Neuronal stem cell (in vitro differentiated cells): ENCODE measurements at regions not wholly inside any gene's neighbourhood (a gene's known extent, or its start where the extent isn't known, plus 50 kb on each side); places are given as distances from the start of the nearest gene placed in this dataset.

Experiments used
- DNase-seq: peaks from one replicate; pipeline ENCODE4 v3.0.0-alpha.2; 2013; ENCODE audit warnings: low spot score
- H2AFZ ChIP-seq: one replicate; pipeline ENCODE4 v1.6.1; 2013; ENCODE audit warnings: mild to moderate bottlenecking, low read length, inconsistent platforms
- H2AK5ac ChIP-seq: 2 replicates; pipeline ENCODE4 v1.6.1; 2013; ENCODE audit warnings: low read depth, mild to moderate bottlenecking, inconsistent platforms, low read length, moderate library complexity, mixed read lengths
- H2BK120ac ChIP-seq: 2 replicates; pipeline ENCODE4 v1.6.1; 2013; ENCODE audit warnings: low read depth, mild to moderate bottlenecking, inconsistent platforms, low read length, moderate library complexity, mixed read lengths
- H2BK12ac ChIP-seq: one replicate; pipeline ENCODE4 v1.6.1; 2013; ENCODE audit warnings: low read length, inconsistent platforms
- H2BK15ac ChIP-seq: 2 replicates; pipeline ENCODE4 v1.6.1; 2013; ENCODE audit warnings: mild to moderate bottlenecking, low read length, inconsistent platforms, mixed read lengths
- H2BK5ac ChIP-seq: one replicate; pipeline ENCODE4 v1.6.1; 2013; ENCODE audit warnings: inconsistent platforms, mild to moderate bottlenecking, low read length, moderate library complexity
- H3K14ac ChIP-seq: one replicate; pipeline ENCODE4 v1.6.1; 2013; ENCODE audit warnings: low read length, inconsistent platforms
- H3K18ac ChIP-seq: 2 replicates; pipeline ENCODE4 v1.6.1; 2013; ENCODE audit warnings: low read length, inconsistent platforms
- H3K23ac ChIP-seq: 2 replicates; pipeline ENCODE4 v1.6.1; 2013; ENCODE audit warnings: low read depth, mild to moderate bottlenecking, mixed read lengths, low read length, inconsistent platforms; ENCODE audit not compliant: poor library complexity
- H3K27ac ChIP-seq: replicated peaks from 3 replicates; pipeline ENCODE4 v1.5.1; 2013; ENCODE audit warnings: low read length, inconsistent platforms
- H3K27me3 ChIP-seq, 3 experiments: 2 replicates each; pipeline ENCODE4 v1.6.1; 2013; ENCODE audit warnings: low read length in 3 of 3, mild to moderate bottlenecking in 2 of 3, inconsistent platforms in 1 of 3, low read depth in 1 of 3, mixed read lengths in 1 of 3, moderate library complexity in 1 of 3; ENCODE audit not compliant: control insufficient read depth in 3 of 3, insufficient read depth in 3 of 3
- H3K36me3 ChIP-seq, 2 donors: replicated peaks in 1 of 2; 2 replicates each; pipeline ENCODE4 v1.6.1; 2013; ENCODE audit warnings: low read length in 2 of 2; ENCODE audit not compliant: control insufficient read depth in 2 of 2, insufficient read depth in 2 of 2
- H3K4ac ChIP-seq: 2 replicates; pipeline ENCODE4 v1.6.1; 2013; ENCODE audit warnings: inconsistent platforms, mild to moderate bottlenecking, low read length, moderate library complexity
- H3K4me1 ChIP-seq, 2 donors: 1 replicate in 1 of 2; 2 replicates in 1 of 2; pipeline ENCODE4 v1.6.1; 2013; ENCODE audit warnings: low read length in 2 of 2, low read depth in 1 of 2; ENCODE audit not compliant: control insufficient read depth in 2 of 2, insufficient read depth in 1 of 2
- H3K4me2 ChIP-seq: one replicate; pipeline ENCODE4 v1.6.1; 2013; ENCODE audit warnings: mild to moderate bottlenecking, low read length, inconsistent platforms; ENCODE audit not compliant: insufficient read depth, poor library complexity, severe bottlenecking
- H3K4me3 ChIP-seq, 2 donors: 2 replicates each; pipeline ENCODE4 v1.5.1; 2013; ENCODE audit warnings: low read length in 2 of 2, mild to moderate bottlenecking in 2 of 2, inconsistent platforms in 1 of 2, moderate library complexity in 1 of 2
- H3K79me1 ChIP-seq: one replicate; pipeline ENCODE4 v1.6.1; 2013; ENCODE audit warnings: low read depth, mild to moderate bottlenecking, inconsistent platforms, low read length, moderate library complexity
- H3K9ac ChIP-seq: one replicate; pipeline ENCODE4 v1.6.1; 2013; ENCODE audit warnings: mild to moderate bottlenecking, low read depth, low read length, inconsistent platforms; ENCODE audit not compliant: poor library complexity
- H3K9me3 ChIP-seq, 2 donors: replicated peaks in 1 of 2; 2 replicates each; pipeline versions ENCODE3 to v1.6.1; 2013; ENCODE audit warnings: low read length in 2 of 2, mild to moderate bottlenecking in 2 of 2, inconsistent platforms in 1 of 2, low read depth in 1 of 2, mixed read lengths in 1 of 2, moderate library complexity in 1 of 2; ENCODE audit not compliant: control insufficient read depth in 2 of 2, insufficient read depth in 1 of 2
- H4K8ac ChIP-seq: one replicate; pipeline ENCODE4 v1.6.1; 2013; ENCODE audit warnings: low read depth, mild to moderate bottlenecking, inconsistent platforms, low read length, moderate library complexity
- H4K91ac ChIP-seq: one replicate; pipeline ENCODE4 v1.6.1; 2013; ENCODE audit warnings: low read length, low read depth, mild to moderate bottlenecking, inconsistent platforms; ENCODE audit not compliant: poor library complexity
- WGBS, 2 donors: extraction: QIAGEN DNeasy Blood & Tissue Kit; methylation state at CpG; one replicate each; pipeline ENCODE4 v1.1.7; 2013; ENCODE audit warnings: missing lambda C conversion rate in 2 of 2, mixed read lengths in 1 of 2; ENCODE audit not compliant: insufficient read length in 2 of 2, insufficient replicate concordance in 1 of 2; ENCODE audit errors: extremely low coverage in 2 of 2; 5-methylcytosine and 5-hydroxymethylcytosine counted together

DNA sequence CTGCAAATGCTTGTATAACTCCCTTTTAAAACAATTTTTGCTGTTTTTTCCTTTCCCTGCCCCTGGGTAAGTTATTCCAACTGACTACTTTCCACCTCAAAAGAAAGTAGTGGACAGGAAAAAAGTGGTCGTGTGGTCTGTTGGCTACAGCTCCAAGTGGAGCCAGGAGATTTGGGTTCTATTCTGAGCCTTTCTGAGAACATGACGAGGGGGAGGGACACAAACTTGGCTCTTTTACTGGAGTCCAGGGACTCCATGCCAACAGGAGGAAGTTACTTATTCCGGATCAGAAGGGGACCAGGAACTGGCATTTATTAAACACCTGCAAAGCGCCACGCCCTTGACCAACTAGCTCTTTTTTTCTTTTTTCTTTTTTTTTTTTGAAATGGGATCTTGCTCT lies 79.0 kb upstream of the CAPZB start:
- no CpG with 5 or more reads among the region's 5 CpGs for WGBS, 2 donors
- no peak for DNase-seq
- Histone ChIP-seq H3K23ac (no peak overlapping the region), H2BK5ac (no peak overlapping the region), H3K79me1 (no peaks in the 10 kb centered on the region), H2BK120ac (no peak overlapping the region), H2BK15ac (no peak overlapping the region), H3K4me2 (no peak overlapping the region), H3K9me3 (no peaks in the 10 kb centered on the region), H3K4me1 (no peaks in the 10 kb centered on the region), H3K4ac (no peak overlapping the region), H3K27ac (no peak overlapping the region), H4K8ac (no peak overlapping the region), H4K91ac (no peak overlapping the region), H3K18ac (no peak overlapping the region), H3K14ac (no peak overlapping the region), H2BK12ac (no peak overlapping the region), H2AK5ac (no peak overlapping the region), H3K9ac (no peak overlapping the region), H3K27me3 (peaks cover 0 to 8% (median 0%) of the 10 kb centered on the region in 3 experiments), H3K4me3 (no peak overlapping the region), H2AFZ (no peak overlapping the region), H3K36me3 (no peaks in the 10 kb centered on the region)

DNA sequence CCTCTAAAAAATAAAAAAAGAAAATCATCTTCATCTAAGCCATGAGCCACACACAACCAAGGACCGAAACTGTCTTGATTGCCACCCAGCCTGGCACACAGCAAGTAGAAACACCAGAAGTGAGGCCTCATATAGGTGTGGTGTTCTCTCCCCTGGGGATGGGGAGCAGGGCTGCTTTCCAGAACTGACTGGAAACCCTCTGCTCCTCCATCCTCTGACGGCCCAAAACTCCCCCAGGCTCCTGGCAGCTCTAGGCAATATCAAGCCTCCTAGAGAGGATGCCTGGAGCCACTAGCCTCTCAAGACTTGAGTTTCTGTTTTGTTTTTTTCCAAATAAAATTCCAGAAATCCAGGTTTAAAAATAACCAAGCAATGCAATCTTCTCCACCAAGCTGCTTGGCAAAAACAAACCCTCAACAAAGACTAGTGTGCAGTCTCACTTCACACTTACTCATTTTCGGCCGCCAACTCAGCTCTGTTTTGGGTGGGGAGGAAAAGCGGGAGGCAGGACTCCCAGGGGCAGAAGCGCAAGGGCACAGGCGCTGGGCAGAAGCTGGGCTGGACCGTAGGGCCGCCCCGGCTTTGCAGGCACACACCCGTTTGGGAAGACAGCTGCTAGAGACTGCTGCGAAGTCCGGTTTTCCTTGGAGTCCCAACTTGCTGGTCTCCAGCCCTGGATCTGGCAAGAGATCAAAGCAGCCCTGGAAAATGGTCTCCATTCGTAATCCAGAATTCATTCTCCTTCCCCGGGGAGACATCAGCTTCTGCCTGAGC lies 78.2 kb upstream of the CAPZB start:
- Histone ChIP-seq H3K4me3 (no peak overlapping the region), H3K27me3 (peaks cover 0 to 8% (median 0%) of the 10 kb centered on the region in 3 experiments), H3K18ac (peak overlapping the region; percentile 55), H3K36me3 (no peaks in the 10 kb centered on the region), H4K8ac (no peak overlapping the region), H2AFZ (peak overlapping the region; percentile 24), H3K4me1 (no peaks in the 10 kb centered on the region), H3K9me3 (no peaks in the 10 kb centered on the region), H2BK120ac (no peak overlapping the region), H2BK15ac (no peak overlapping the region), H3K4me2 (no peak overlapping the region), H3K14ac (no peak overlapping the region), H2AK5ac (no peak overlapping the region), H2BK12ac (no peak overlapping the region), H3K23ac (no peak overlapping the region), H3K27ac (no peak overlapping the region), H2BK5ac (no peak overlapping the region), H4K91ac (no peak overlapping the region), H3K79me1 (no peaks in the 10 kb centered on the region), H3K9ac (no peak overlapping the region), H3K4ac (no peak overlapping the region)
- no peak for DNase-seq
- WGBS, 2 donors: no CpG with 5 or more reads among the region's 15 CpGs

DNA sequence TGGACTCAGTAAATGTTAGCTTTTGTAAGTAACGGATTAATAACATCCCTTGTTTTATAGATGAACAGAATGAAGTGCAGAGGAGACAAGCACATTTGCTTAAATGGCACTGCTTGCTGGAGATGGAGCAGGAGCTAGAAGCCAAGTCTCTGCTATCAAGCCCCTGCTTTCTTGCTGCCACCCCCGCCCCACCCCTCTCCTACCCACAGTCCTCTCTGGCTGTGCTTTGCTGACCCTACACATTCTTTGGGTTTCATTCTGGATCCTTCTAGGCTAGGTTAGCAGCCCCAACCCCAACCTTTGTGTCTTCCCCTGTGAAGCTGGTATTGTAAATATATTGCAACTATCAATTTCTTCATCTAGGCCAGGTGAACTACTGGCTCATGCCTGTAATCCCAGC lies 77.5 kb upstream of the CAPZB start:
- Histone ChIP-seq H3K79me1 (no peaks in the 10 kb centered on the region), H2BK120ac (no peak overlapping the region), H2AK5ac (no peak overlapping the region), H3K4me1 (no peaks in the 10 kb centered on the region), H3K4me3 (no peak overlapping the region), H3K36me3 (no peaks in the 10 kb centered on the region), H2AFZ (no peak overlapping the region), H2BK15ac (no peak overlapping the region), H4K91ac (no peak overlapping the region), H3K4me2 (no peak overlapping the region), H3K9me3 (no peaks in the 10 kb centered on the region), H3K23ac (no peak overlapping the region), H2BK12ac (no peak overlapping the region), H2BK5ac (no peak overlapping the region), H4K8ac (no peak overlapping the region), H3K18ac (no peak overlapping the region), H3K27me3 (peaks cover 0 to 14% (median 0%) of the 10 kb centered on the region in 3 experiments), H3K27ac (no peak overlapping the region), H3K4ac (no peak overlapping the region), H3K9ac (no peak overlapping the region), H3K14ac (no peak overlapping the region)
- WGBS, 2 donors: no CpG with 5 or more reads among the region's 2 CpGs
- no peak for DNase-seq

DNA sequence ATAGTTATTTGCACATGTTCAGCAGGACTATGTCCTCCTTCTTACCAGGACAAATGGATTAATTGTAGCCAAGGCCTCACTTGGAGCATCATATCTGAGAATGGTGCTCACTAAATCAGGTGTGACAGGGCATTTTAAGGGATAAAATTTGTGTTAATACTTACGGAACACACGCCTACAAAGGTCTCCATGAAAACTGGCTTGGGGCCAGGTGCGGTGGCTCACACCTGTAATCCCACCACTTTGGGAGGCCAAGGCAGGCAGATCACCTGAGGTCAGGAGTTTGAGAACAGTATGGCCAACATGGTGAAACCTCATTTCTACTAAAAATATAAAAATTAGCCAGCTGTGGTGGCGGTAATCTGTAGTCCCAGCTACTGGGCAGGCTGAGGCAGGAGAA lies 75.1 kb upstream of the CAPZB start:
- no peak overlapping the region for H2BK5ac ChIP-seq
- H3K36me3 ChIP-seq: no peaks in the 10 kb centered on the region
- no peak overlapping the region for H3K4ac ChIP-seq
- no peaks in the 10 kb centered on the region for H3K4me1 ChIP-seq
- H3K9ac ChIP-seq: no peak overlapping the region
- H2BK120ac ChIP-seq: no peak overlapping the region
- H3K9me3 ChIP-seq: no peaks in the 10 kb centered on the region
- WGBS, 2 donors: no CpG with 5 or more reads among the region's 4 CpGs
- DNase-seq: no peak
- no peak overlapping the region for H2AFZ ChIP-seq
- no peak overlapping the region for H3K14ac ChIP-seq
- peaks cover 0 to 20% (median 0%) of the 10 kb centered on the region in 3 experiments for H3K27me3 ChIP-seq
- no peak overlapping the region for H4K91ac ChIP-seq
- no peak overlapping the region for H4K8ac ChIP-seq
- H3K23ac ChIP-seq: no peak overlapping the region
- no peaks in the 10 kb centered on the region for H3K79me1 ChIP-seq
- H3K18ac ChIP-seq: no peak overlapping the region
- H3K27ac ChIP-seq: no peak overlapping the region
- no peak overlapping the region for H2BK12ac ChIP-seq
- no peak overlapping the region for H3K4me3 ChIP-seq
- no peak overlapping the region for H2BK15ac ChIP-seq
- no peak overlapping the region for H3K4me2 ChIP-seq
- no peak overlapping the region for H2AK5ac ChIP-seq
